MM.1S (cell line): ENCODE measurements at regions not wholly inside any gene's neighbourhood (a gene's known extent, or its start where the extent isn't known, plus 50 kb on each side); places are given as distances from the start of the nearest gene placed in this dataset.

Source experiments
- DNase-seq: peaks from one replicate; pipeline ENCODE4 v3.0.0-alpha.2; 2015
- H2AFZ ChIP-seq: fragments of 300-600 bp; sonication (generic); 2 replicates; pipeline ENCODE4 v1.6.0; 2016; ENCODE audit warnings: antibody characterized with exemption, low read length
- H3F3A ChIP-seq: fragments of 300-600 bp; sonication (generic); 2 replicates; pipeline ENCODE4 v1.6.1; 2016; ENCODE audit warnings: mild to moderate bottlenecking, antibody characterized with exemption, low read length, moderate library complexity, mixed read lengths; ENCODE audit not compliant: insufficient read depth
- H3K27ac ChIP-seq: fragments of 300-600 bp; sonication (generic); 2 replicates; pipeline ENCODE4 v1.5.1; 2016; ENCODE audit warnings: mild to moderate bottlenecking, low read length
- H3K27me3 ChIP-seq: fragments of 300-600 bp; sonication (generic); replicated peaks from 2 replicates; pipeline ENCODE4 v1.6.0; 2016; ENCODE audit warnings: low read length; ENCODE audit not compliant: insufficient read depth
- H3K36me3 ChIP-seq: fragments of 300-600 bp; sonication (generic); replicated peaks from 2 replicates; pipeline ENCODE4 v1.6.1; 2016; ENCODE audit warnings: mild to moderate bottlenecking, low read length, mixed read lengths; ENCODE audit not compliant: insufficient read depth
- H3K4me1 ChIP-seq: fragments of 300-600 bp; sonication (generic); 2 replicates; pipeline ENCODE4 v1.6.1; 2016; ENCODE audit warnings: low read length, mixed read lengths
- H3K4me2 ChIP-seq: fragments of 300-600 bp; sonication (generic); 2 replicates; pipeline ENCODE4 v1.6.0; 2016; ENCODE audit warnings: low read depth, low read length
- H3K4me3 ChIP-seq: fragments of 300-600 bp; sonication (generic); 2 replicates; pipeline ENCODE4 v1.5.1; 2016; ENCODE audit warnings: low read length, mixed read lengths
- H3K79me2 ChIP-seq: fragments of 300-600 bp; sonication (generic); 2 replicates; pipeline ENCODE4 v1.6.1; 2016; ENCODE audit warnings: mixed run types, low read length, mixed read lengths
- H3K9ac ChIP-seq: fragments of 300-600 bp; sonication (generic); 2 replicates; pipeline ENCODE4 v1.6.1; 2016; ENCODE audit warnings: low read length, mixed read lengths
- H3K9me2 ChIP-seq: fragments of 300-600 bp; sonication (generic); replicated peaks from 2 replicates; pipeline ENCODE4 v1.6.1; 2016; ENCODE audit warnings: mild to moderate bottlenecking, low read length, mixed read lengths; ENCODE audit not compliant: insufficient read depth
- H3K9me3 ChIP-seq: fragments of 300-600 bp; sonication (generic); replicated peaks from 2 replicates; pipeline ENCODE4 v1.6.1; 2016; ENCODE audit warnings: mild to moderate bottlenecking, low read length, mixed read lengths; ENCODE audit not compliant: insufficient read depth
- H4K20me1 ChIP-seq: fragments of 300-600 bp; sonication (generic); 2 replicates; pipeline ENCODE4 v1.6.1; 2016; ENCODE audit warnings: mild to moderate bottlenecking, low read length, moderate library complexity, mixed read lengths; ENCODE audit not compliant: insufficient read depth
- EZH2 ChIP-seq: fragments of 300-600 bp; sonication (generic); optimal IDR thresholded peaks from 2 replicates; pipeline ENCODE3; 2017; ENCODE audit warnings: low read depth, mild to moderate bottlenecking, antibody characterized with exemption, low read length, mixed read lengths
- EZH2phosphoT487 ChIP-seq: fragments of 300-600 bp; sonication (generic); IDR thresholded peaks from 2 replicates; pipeline ENCODE4 v1.6.1; 2018; ENCODE audit warnings: antibody characterized with exemption, low read length
- TF ChIP-seq, protein P1 (sequence below): fragments of 300-600 bp; sonication (generic); IDR thresholded peaks from 2 replicates; pipeline ENCODE4 v1.5.1; 2016; ENCODE audit warnings: antibody characterized with exemption, low read length, mixed read lengths

DNA sequence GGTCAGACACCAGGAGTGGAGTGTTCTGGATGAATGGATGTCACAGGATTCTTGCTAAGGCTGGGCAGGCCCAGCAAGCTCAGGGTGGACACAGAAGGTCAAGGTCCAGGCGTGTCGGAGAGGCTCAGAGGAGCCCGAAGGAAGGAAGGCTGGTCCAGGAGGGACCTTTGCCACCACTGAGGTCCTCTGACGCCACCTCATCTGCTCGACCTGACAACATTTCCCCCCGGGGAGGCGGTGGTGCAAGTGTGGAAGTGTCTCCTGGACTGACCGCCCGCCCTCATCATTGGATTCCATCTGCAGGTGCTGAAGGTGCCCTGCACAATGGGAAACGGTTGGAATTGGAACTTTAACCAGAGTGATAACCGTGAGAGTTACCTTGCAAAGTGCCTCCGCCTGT is 124.6 kb downstream of the RTP5 start:
- Histone ChIP-seq H3K4me3 (no peak overlapping the region), H3K27me3 (no peaks in the 10 kb centered on the region), H3K27ac (no peak overlapping the region), H2AFZ (no peak overlapping the region), H3K36me3 (no peaks in the 10 kb centered on the region), H3K9me3 (no peaks in the 10 kb centered on the region), H3K79me2 (no peaks in the 10 kb centered on the region), H3K4me1 (no peaks in the 10 kb centered on the region), H3K4me2 (no peak overlapping the region), H4K20me1 (no peaks in the 10 kb centered on the region), H3K9ac (no peak overlapping the region), H3K9me2 (no peaks in the 10 kb centered on the region), H3F3A (no peaks in the 10 kb centered on the region)
- no peak for DNase-seq
- no peak for TF ChIP-seq EZH2phosphoT487
- TF ChIP-seq, protein P1, sequence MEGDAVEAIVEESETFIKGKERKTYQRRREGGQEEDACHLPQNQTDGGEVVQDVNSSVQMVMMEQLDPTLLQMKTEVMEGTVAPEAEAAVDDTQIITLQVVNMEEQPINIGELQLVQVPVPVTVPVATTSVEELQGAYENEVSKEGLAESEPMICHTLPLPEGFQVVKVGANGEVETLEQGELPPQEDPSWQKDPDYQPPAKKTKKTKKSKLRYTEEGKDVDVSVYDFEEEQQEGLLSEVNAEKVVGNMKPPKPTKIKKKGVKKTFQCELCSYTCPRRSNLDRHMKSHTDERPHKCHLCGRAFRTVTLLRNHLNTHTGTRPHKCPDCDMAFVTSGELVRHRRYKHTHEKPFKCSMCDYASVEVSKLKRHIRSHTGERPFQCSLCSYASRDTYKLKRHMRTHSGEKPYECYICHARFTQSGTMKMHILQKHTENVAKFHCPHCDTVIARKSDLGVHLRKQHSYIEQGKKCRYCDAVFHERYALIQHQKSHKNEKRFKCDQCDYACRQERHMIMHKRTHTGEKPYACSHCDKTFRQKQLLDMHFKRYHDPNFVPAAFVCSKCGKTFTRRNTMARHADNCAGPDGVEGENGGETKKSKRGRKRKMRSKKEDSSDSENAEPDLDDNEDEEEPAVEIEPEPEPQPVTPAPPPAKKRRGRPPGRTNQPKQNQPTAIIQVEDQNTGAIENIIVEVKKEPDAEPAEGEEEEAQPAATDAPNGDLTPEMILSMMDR, result no peak
- TF ChIP-seq EZH2, result no peak

GRCh38 chr2:241994556-241995213 is 125.2 kb downstream of the RTP5 start:
- no peaks in the 10 kb centered on the region for H3F3A ChIP-seq
- H3K27ac ChIP-seq, result no peak overlapping the region
- no peak overlapping the region for H3K9ac ChIP-seq
- H3K4me2 ChIP-seq, result no peak overlapping the region
- H4K20me1 ChIP-seq, result no peaks in the 10 kb centered on the region
- DNase-seq, result no peak
- H3K4me3 ChIP-seq, result no peak overlapping the region
- H3K9me2 ChIP-seq, result no peaks in the 10 kb centered on the region
- no peaks in the 10 kb centered on the region for H3K79me2 ChIP-seq
- H3K36me3 ChIP-seq, result no peaks in the 10 kb centered on the region
- no peaks in the 10 kb centered on the region for H3K9me3 ChIP-seq
- H2AFZ ChIP-seq, result no peak overlapping the region
- H3K27me3 ChIP-seq, result no peaks in the 10 kb centered on the region
- no peaks in the 10 kb centered on the region for H3K4me1 ChIP-seq
- TF ChIP-seq, protein P1, result no peak
- TF ChIP-seq EZH2phosphoT487 (no peak), EZH2 (no peak)

DNA sequence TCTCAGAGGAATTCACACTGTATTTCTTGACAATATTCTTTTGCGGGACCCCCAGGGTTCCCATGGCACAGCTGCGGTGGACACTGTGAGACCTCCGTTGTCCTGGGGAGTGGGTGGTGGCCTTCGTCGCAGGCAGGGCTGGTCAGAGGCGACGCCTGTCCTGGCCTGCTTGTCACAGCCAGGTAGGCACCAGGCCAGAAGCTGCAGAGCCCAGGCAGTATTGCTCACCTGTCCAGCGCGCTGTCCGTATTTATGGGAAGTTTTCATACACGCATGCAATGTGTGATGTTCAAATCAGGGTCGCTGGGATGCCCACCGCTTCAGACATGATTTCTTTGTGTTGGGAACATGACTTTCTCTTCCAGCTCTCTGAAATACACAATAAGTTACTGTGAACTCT is 126.6 kb downstream of the RTP5 start:
- no peak overlapping the region for H3K4me3 ChIP-seq
- no peak overlapping the region for H3K9ac ChIP-seq
- H4K20me1 ChIP-seq, result no peaks in the 10 kb centered on the region
- no peak for DNase-seq
- H3F3A ChIP-seq, result no peaks in the 10 kb centered on the region
- no peaks in the 10 kb centered on the region for H3K36me3 ChIP-seq
- H3K79me2 ChIP-seq, result no peaks in the 10 kb centered on the region
- H3K9me3 ChIP-seq, result no peaks in the 10 kb centered on the region
- no peak overlapping the region for H3K27ac ChIP-seq
- TF ChIP-seq EZH2 (no peak), EZH2phosphoT487 (no peak)
- TF ChIP-seq, protein P1, result no peak
- H2AFZ ChIP-seq, result no peak overlapping the region
- H3K4me2 ChIP-seq, result no peak overlapping the region
- H3K27me3 ChIP-seq, result no peaks in the 10 kb centered on the region
- no peaks in the 10 kb centered on the region for H3K9me2 ChIP-seq
- H3K4me1 ChIP-seq, result no peaks in the 10 kb centered on the region
